CD14-positive monocyte (primary cell): ENCODE measurements at regions not wholly inside any gene's neighbourhood (a gene's known extent, or its start where the extent isn't known, plus 50 kb on each side); places are given as distances from the start of the nearest gene placed in this dataset.

Experiments used
- DNase-seq, 3 donors: peaks; one replicate each; pipeline ENCODE4 v3.0.0-alpha.2; 2011 to 2022
- H2AFZ ChIP-seq: 2 replicates; pipeline ENCODE4 v1.6.0; 2012; ENCODE audit warnings: mild to moderate bottlenecking, low read depth, low read length, inconsistent platforms; ENCODE audit not compliant: insufficient read depth, poor library complexity, severe bottlenecking
- H3K27ac ChIP-seq, 2 donors: 1 replicate in 1 of 2; 2 replicates in 1 of 2; pipeline ENCODE4 v1.5.1; 2012 to 2013; ENCODE audit warnings: low read length in 2 of 2, control low read depth in 1 of 2, inconsistent platforms in 1 of 2, low read depth in 1 of 2, mild to moderate bottlenecking in 1 of 2
- H3K27me3 ChIP-seq, 2 donors: one replicate each; pipeline versions ENCODE4 v1.6.0 to v1.6.1; 2011 to 2013; ENCODE audit warnings: low read length in 2 of 2; ENCODE audit not compliant: control insufficient read depth in 2 of 2, insufficient read depth in 2 of 2
- H3K36me3 ChIP-seq, 2 donors: replicated peaks in 1 of 2; 1 replicate in 1 of 2; 2 replicates in 1 of 2; pipeline versions ENCODE4 v1.5.1 to v1.6.1; 2012 to 2013; ENCODE audit warnings: low read length in 2 of 2, control low read depth in 1 of 2, inconsistent platforms in 1 of 2, mild to moderate bottlenecking in 1 of 2; ENCODE audit not compliant: insufficient read depth in 2 of 2, control insufficient read depth in 1 of 2
- H3K4me1 ChIP-seq, 2 donors: 1 replicate in 1 of 2; 2 replicates in 1 of 2; pipeline versions ENCODE4 v1.5.1 to v1.6.1; 2012 to 2013; ENCODE audit warnings: low read length in 2 of 2, control low read depth in 1 of 2, inconsistent platforms in 1 of 2, mild to moderate bottlenecking in 1 of 2, moderate library complexity in 1 of 2; ENCODE audit not compliant: insufficient read depth in 2 of 2, control insufficient read depth in 1 of 2
- H3K4me2 ChIP-seq: replicated peaks from 2 replicates; pipeline ENCODE3; 2012; ENCODE audit warnings: low read length, moderate library complexity, mild to moderate bottlenecking; ENCODE audit not compliant: poor library complexity, severe bottlenecking; ENCODE audit errors: extremely low read depth
- H3K4me3 ChIP-seq, 3 experiments: fragments of 200-600 bp in 1 of 3; sonication (generic) in 1 of 3; replicated peaks in 1 of 3; 1 replicate in 2 of 3; 2 replicates in 1 of 3; pipeline ENCODE4 v1.5.1; 2011 to 2013; ENCODE audit warnings: low read length in 3 of 3, mild to moderate bottlenecking in 3 of 3, control low read depth in 2 of 3, low read depth in 2 of 3, inconsistent platforms in 1 of 3, moderate library complexity in 1 of 3
- H3K79me2 ChIP-seq: 2 replicates; pipeline ENCODE4 v1.6.0; 2012; ENCODE audit warnings: mild to moderate bottlenecking, control low read depth, inconsistent platforms, low read length, moderate library complexity; ENCODE audit not compliant: insufficient read depth
- H3K9ac ChIP-seq: 2 replicates; pipeline ENCODE4 v1.6.0; 2017; ENCODE audit warnings: low read length, mild to moderate bottlenecking; ENCODE audit not compliant: insufficient read depth, poor library complexity, severe bottlenecking
- H3K9me3 ChIP-seq, 2 donors: replicated peaks in 1 of 2; 1 replicate in 1 of 2; 2 replicates in 1 of 2; pipeline versions ENCODE4 v1.5.1 to v1.6.1; 2012 to 2013; ENCODE audit warnings: low read length in 2 of 2, control low read depth in 1 of 2; ENCODE audit not compliant: control insufficient read depth in 1 of 2, insufficient read depth in 1 of 2
- H4K20me1 ChIP-seq: 2 replicates; pipeline ENCODE4 v1.6.0; 2012; ENCODE audit warnings: mild to moderate bottlenecking, low read length, control low read depth, moderate library complexity; ENCODE audit not compliant: insufficient read depth
- H3K27ac Mint-ChIP-seq, 7 donors: one replicate each; pipeline ENCODE4 v1.8.0; 2020; ENCODE audit warnings: mild to moderate bottlenecking in 7 of 7, mixed read lengths in 7 of 7, moderate library complexity in 6 of 7, inconsistent platforms in 2 of 7
- H3K27me3 Mint-ChIP-seq, 3 donors: one replicate each; pipeline ENCODE4 v1.8.0; 2021 to 2022; ENCODE audit warnings: low read depth in 3 of 3, mild to moderate bottlenecking in 3 of 3, mixed read lengths in 3 of 3, moderate library complexity in 3 of 3, inconsistent platforms in 1 of 3
- H3K36me3 Mint-ChIP-seq, 2 donors: one replicate each; pipeline ENCODE4 v1.8.0; 2020; ENCODE audit warnings: mixed read lengths in 2 of 2, inconsistent platforms in 1 of 2, mild to moderate bottlenecking in 1 of 2
- H3K4me1 Mint-ChIP-seq: one replicate; pipeline ENCODE4 v1.8.0; 2020; ENCODE audit warnings: mild to moderate bottlenecking, mixed read lengths
- H3K4me3 Mint-ChIP-seq, 2 donors: one replicate each; pipeline ENCODE4 v1.8.0; 2020; ENCODE audit warnings: mild to moderate bottlenecking in 2 of 2, mixed read lengths in 2 of 2, moderate library complexity in 1 of 2
- H3K9me3 Mint-ChIP-seq, 7 donors: one replicate each; pipeline ENCODE4 v1.8.0; 2020 to 2022; ENCODE audit warnings: mixed read lengths in 7 of 7, mild to moderate bottlenecking in 6 of 7, moderate library complexity in 6 of 7, inconsistent platforms in 2 of 7
- WGBS: methylation state at CpG from one replicate; pipeline ENCODE4 v1.1.5; 2013; ENCODE audit warnings: missing lambda C conversion rate; ENCODE audit not compliant: insufficient coverage; 5-methylcytosine and 5-hydroxymethylcytosine counted together
- intact Hi-C, 2 donors: fragments of 100-400 bp; cut with micrococcal nuclease; formaldehyde crosslinking; loops; one replicate each; pipeline versions ENCODE4 v1.15.0 to v1.15.1; 2023
- TF ChIP-seq, protein P1 (sequence below): fragments of 200-600 bp; IDR thresholded peaks from one replicate; pipeline ENCODE4 v1.8.0; 2022; ENCODE audit warnings: antibody characterized with exemption, mild to moderate bottlenecking

DNA sequence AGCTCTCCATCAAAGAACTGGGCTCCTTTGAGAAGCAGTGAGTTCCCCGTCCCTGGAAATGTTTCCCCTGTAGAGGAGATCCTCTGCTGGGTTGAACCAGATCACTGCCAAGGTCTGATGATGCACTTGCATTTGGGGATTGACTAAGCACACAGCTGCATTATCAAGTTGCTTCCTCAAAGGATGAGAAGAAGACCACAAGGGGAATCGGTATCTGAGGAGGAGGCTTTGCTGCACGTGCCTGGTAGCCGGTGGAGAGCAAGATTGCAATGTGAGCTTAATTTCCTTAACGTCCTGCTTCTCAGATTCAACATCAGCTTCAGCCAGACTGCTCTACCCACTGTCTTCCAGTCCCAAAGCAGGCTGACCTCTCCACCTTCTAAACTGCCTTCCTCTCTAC lies 128.8 kb upstream of the STMND1 start:
- H3K36me3 Mint-ChIP-seq: no peaks in the 10 kb centered on the region
- H3K36me3 ChIP-seq: no peaks in the 10 kb centered on the region
- H3K9ac ChIP-seq: no peak overlapping the region
- 0% methylated on average over 1 of the region's 5 CpGs for WGBS
- no peak overlapping the region for H3K4me3 ChIP-seq
- H3K4me1 Mint-ChIP-seq: peaks cover 22% of the 10 kb centered on the region
- no peaks in the 10 kb centered on the region for H3K9me3 ChIP-seq
- no peaks in the 10 kb centered on the region for H4K20me1 ChIP-seq
- H3K27ac ChIP-seq: no peak overlapping the region
- H3K9me3 Mint-ChIP-seq: peaks cover 0 to 3% (median 0%) of the 10 kb centered on the region in 7 donors
- H3K79me2 ChIP-seq: no peaks in the 10 kb centered on the region
- H3K4me3 Mint-ChIP-seq: no peak overlapping the region
- H3K27me3 Mint-ChIP-seq: peaks cover 1 to 6% (median 5%) of the 10 kb centered on the region in 3 donors
- H3K4me1 ChIP-seq: peaks cover 15 to 16% of the 10 kb centered on the region in 2 donors
- H3K4me2 ChIP-seq: no peak overlapping the region
- intact Hi-C loops: no loop called here
- H3K27me3 ChIP-seq: no peaks in the 10 kb centered on the region
- no peak for DNase-seq
- TF ChIP-seq, protein P1, sequence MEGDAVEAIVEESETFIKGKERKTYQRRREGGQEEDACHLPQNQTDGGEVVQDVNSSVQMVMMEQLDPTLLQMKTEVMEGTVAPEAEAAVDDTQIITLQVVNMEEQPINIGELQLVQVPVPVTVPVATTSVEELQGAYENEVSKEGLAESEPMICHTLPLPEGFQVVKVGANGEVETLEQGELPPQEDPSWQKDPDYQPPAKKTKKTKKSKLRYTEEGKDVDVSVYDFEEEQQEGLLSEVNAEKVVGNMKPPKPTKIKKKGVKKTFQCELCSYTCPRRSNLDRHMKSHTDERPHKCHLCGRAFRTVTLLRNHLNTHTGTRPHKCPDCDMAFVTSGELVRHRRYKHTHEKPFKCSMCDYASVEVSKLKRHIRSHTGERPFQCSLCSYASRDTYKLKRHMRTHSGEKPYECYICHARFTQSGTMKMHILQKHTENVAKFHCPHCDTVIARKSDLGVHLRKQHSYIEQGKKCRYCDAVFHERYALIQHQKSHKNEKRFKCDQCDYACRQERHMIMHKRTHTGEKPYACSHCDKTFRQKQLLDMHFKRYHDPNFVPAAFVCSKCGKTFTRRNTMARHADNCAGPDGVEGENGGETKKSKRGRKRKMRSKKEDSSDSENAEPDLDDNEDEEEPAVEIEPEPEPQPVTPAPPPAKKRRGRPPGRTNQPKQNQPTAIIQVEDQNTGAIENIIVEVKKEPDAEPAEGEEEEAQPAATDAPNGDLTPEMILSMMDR: no peak
- peak overlapping the region in 1 of 7 donors; percentile 58 for H3K27ac Mint-ChIP-seq
- no peak overlapping the region for H2AFZ ChIP-seq

DNA sequence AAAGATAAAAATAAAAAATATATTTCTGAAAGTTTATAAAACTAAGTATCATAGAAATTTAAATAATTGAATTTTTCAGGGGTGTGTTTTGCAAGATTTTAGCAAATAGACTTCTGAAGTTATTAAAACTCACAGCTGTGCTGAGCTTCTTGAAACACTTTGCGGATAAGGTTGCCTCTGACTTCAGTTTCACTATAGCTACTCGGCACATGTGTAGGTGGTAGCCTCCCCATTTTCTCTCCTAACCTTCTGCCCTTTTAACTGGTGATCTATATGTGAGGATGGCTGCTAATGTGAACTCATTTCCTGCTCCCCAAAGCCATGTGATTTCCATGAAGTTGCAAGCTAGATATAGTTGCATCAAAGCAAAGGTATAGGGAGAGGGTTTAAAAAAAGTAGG lies 129.3 kb upstream of the STMND1 start:
- H3K9me3 Mint-ChIP-seq: peaks cover 0 to 2% (median 0%) of the 10 kb centered on the region in 7 donors
- H3K27ac Mint-ChIP-seq: no peak overlapping the region
- H3K4me3 Mint-ChIP-seq: no peak overlapping the region

More for the DNA sequence above, 129.3 kb upstream of the STMND1 start:
- TF ChIP-seq, protein P1: no peak
- Mint-ChIP-seq H3K27me3 (peaks cover 1 to 6% (median 3%) of the 10 kb centered on the region in 3 donors), H3K36me3 (no peaks in the 10 kb centered on the region), H3K4me1 (peaks cover 22% of the 10 kb centered on the region)
- Histone ChIP-seq H3K4me2 (no peak overlapping the region), H3K36me3 (no peaks in the 10 kb centered on the region), H3K79me2 (no peaks in the 10 kb centered on the region), H3K9ac (no peak overlapping the region), H3K27me3 (no peaks in the 10 kb centered on the region), H4K20me1 (no peaks in the 10 kb centered on the region), H3K4me1 (peaks cover 15 to 16% of the 10 kb centered on the region in 2 donors), H3K4me3 (no peak overlapping the region), H3K27ac (no peak overlapping the region), H3K9me3 (no peaks in the 10 kb centered on the region), H2AFZ (no peak overlapping the region)
- intact Hi-C loops: no loop called here
- no peak for DNase-seq
- no CpG with 5 or more reads among the region's 2 CpGs for WGBS
